Activated CD4-positive, alpha-beta T cell treated with anti-CD3 and anti-CD28 coated beads, Interleukin-2, Interleukin-4, amounts not matched to agents 100 ng/mL and 50 ng/mL, durations not matched to agents 16 hours and 8 hours (primary cell): ENCODE measurements at regions not wholly inside any gene's neighbourhood (a gene's known extent, or its start where the extent isn't known, plus 50 kb on each side); places are given as distances from the start of the nearest gene placed in this dataset.

Source experiments
- DNase-seq: peaks from one replicate; pipeline ENCODE4 v3.0.0-alpha.2; 2020; ENCODE audit warnings: low spot score

- no peak for DNase-seq
Measured at GRCh38 chr22:47282851-47283250, 520.4 kb downstream of the TBC1D22A start.

- no peak for DNase-seq
Measured at GRCh38 chr22:47282366-47282765, 519.9 kb downstream of the TBC1D22A start.

DNA sequence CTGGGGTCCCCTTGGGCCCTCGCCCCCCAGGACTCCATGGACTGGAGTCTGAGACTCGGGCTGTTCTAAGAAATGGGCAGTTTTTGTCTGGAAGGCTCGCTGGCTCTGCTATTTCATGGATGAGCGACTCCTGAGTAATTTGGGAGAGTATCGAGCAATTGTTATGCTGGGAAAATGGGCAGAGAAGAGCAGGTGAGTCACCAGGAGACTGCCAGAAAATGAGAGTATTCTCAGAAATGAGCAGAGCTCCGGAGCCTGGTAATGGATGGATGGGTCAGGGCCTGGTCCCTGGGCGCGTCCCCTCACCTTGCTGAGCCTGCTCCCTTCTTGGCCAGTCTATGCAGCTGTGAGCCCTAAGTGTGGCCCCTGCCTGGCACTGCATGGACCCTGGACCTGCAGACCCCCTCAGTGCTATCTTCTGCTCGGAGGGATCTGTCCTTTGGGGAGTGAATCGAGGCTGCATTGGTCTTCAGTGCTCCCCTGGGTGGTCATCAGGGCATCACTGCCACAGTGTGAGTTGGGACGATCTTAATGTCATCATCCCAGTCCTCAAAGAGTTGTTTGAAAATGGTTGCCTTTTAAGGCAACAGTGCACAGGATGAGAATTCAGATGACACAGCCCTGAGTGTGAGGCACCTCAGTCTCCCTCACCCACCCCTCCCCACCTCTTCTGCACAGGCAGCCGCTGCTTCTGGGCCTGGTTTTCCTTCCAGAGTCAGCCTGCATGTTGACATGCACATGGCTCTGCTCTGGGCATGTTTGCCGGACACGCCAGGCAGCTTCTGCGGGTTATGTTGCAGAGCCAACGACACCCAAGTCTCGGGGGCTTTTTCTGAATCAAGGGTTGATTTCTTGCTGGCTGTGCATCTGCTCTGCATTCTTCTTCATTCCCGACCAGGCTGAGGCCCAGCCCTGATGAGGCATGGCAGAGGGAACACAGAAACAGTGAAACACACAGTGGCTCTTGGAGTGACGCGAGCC, 519.0 kb downstream of the TBC1D22A start:
- DNase-seq, result no peak

DNA sequence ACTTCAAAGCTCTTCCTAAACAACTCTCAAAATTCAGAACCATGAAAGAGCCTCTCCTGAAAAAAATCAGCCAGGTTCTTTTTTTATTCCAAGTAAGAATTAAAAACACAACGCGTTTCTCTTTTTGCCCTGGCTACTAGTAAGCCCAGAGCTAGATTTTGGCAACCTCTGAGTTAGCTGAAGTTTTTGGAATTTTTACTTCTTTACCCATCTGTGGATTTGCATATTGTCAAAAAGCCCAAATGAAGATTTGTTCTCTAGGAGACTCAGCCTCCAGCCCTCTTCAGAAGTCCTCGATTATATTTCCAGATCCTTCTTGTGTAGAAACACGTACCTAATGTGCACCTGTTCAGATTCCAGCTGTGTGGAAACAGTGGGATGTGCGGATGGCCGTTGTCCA, 517.9 kb downstream of the TBC1D22A start:
- no peak for DNase-seq

DNA sequence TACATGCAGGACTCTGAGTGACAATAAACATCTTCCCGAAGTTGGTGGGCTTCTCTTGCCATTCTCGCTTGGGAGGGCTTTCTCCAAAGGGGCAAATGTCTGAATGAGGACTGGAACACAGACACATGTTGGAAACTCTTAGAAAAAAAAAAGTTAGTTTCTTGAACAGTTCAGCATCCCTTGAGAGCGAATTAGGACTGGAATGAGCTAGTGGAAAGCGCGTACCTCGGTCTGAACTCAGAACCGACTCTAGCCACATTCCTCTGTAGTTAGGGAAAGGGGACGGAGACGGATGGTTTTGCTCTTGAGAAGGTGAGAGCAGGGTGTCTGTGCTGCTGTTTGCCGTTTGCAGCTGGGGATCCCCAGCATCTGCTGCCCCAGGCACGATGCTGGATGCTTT, 517.3 kb downstream of the TBC1D22A start:
- DNase-seq, result no peak

DNA sequence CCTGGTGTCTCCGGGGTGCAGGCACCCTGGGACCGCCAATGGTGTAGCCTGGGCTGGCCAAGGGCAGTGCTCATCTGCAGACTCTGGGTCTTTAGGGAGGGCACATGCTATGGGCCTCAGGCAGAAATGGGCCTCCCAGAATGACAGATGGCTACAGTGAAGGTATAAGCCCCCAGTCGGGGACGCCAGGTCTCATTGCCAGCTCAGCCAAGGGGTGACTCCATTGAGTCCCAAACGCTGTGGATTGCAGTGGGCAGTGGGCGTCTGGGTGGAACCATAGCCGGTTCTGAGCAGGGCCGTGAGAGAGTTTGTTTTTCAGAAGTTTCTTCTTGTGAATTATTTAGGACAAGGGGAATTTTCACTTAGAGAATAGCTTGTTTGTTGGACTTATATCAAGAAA, 516.9 kb downstream of the TBC1D22A start:
- DNase-seq, result no peak

DNA sequence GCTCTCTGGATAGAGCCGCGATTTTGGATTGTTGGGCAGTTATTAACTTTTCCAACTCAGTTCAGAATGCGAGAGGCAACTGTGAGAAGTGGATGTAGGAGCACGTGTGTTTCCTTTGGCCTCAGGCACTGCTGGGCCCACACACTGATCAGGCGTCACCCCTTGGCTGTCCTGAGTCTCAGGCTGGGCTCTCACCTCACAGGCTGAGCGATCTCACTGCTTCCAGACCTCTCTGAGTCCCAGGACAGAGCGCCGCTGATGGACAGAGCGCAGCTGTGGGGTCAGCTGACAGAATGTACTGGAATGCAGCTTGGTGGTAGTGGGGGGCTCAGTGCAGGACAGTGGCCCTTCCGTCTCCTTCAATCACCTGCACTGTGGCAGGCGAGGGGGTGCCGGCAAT, 516.2 kb downstream of the TBC1D22A start:
- DNase-seq, result no peak

DNA sequence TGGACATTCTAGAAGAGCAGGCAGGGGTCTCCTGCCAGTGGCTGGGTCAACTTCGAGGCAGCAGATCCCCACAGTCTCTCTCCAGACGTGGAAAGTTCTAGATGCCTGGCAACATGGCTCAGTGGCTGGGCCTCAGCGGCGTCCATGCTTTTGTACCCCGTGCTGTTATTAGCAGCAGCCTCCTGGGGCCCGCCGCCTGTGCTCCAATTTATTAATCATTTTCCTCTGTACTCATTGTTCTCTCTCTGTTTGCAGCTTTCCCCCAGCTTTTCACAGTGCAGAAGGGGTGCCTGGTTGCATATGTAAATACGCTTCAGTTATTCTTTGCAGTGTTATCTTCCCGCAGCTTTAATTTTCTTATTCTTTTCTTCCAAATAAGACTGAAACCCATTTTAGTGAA, 515.1 kb downstream of the TBC1D22A start:
- no peak for DNase-seq

DNA sequence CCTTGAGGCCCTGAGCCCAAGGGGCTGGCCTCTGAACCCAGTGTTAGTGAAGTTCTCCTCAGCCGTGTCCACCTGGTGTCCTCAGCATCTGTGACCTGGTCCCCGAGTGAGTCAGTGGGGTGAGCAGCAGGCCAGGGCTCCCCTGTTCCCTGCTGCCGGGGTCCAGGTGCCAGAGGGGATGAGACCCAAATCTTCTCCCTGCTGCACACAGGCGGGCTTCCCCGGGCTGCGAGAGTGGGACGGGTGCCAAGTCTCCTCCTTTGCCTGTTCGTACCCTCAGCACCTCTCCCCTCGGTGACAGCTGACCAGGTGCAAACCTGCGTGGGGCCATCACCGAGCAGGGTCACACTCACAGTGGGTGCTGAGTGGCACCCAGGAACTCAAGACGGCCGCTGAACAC, 514.5 kb downstream of the TBC1D22A start:
- DNase-seq, result no peak

GRCh38 chr22:47276450-47276820, 514.0 kb downstream of the TBC1D22A start:
- no peak for DNase-seq

GRCh38 chr22:47275605-47276449, 513.4 kb downstream of the TBC1D22A start:
- no peak for DNase-seq

DNA sequence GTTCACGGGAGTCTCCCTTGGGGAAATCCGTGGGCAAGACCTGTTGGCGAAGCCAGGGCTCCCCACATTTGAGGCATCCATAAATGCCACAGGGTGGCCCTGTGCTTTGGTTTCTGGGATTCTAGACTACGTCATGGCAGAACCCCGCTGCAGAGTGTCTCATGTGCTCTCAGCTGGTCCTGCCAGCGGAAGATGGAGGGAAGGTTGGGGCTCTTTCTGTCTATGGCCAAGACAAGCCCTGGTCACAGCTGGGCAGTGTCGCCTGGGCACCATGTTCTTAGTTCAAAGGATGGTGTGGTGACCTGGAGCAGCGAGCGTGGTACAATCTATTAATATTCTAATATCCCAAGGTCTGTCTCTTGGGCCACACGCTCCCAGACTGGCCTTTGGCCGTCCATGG, 511.7 kb downstream of the TBC1D22A start:
- no peak for DNase-seq

GRCh38 chr22:47270463-47271135, 508.1 kb downstream of the TBC1D22A start:
- DNase-seq, result no peak

- DNase-seq, result no peak
Measured at GRCh38 chr22:47269516-47270088, 507.2 kb downstream of the TBC1D22A start.

GRCh38 chr22:47267513-47268282, 505.2 kb downstream of the TBC1D22A start:
- DNase-seq, result no peak

DNA sequence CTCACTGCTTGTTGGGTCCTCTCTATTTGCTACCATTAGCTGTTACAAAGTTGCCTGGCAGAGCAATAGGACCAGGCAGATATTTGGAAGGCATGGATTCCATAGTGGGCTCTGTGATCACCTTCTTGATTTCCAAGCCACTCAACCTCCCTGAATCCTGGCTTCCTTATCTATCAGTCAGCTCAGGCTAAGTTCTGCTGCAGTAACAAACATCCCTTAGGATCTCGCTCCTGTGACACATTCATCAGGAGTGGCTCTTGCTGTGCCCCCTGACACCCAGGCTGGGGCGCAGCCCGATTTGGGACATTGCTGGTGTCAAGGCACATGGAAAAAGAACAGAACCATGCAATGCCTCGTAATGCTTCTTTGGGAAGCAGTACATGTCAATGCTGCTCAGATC, 503.9 kb downstream of the TBC1D22A start:
- no peak for DNase-seq

DNA sequence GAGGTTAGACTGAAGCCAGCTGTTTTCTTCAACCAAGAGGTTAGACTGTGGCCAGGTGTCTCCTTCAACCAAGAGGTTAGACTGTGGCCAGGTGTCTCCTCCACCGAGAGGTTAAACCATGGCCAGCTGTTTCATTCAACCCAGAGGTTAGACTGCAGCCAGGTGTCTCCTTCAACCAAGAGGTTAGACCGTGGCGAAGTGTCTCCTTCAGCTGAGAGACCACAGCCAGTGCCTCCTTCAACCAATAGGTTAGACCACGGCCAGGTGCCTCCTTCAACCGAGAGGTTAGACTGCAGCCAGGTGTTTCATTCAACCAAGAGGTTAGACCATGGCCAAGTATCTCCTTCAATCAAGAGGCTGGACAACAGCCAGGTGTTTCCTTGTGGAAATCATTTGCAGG, 498.1 kb downstream of the TBC1D22A start:
- no peak for DNase-seq

DNA sequence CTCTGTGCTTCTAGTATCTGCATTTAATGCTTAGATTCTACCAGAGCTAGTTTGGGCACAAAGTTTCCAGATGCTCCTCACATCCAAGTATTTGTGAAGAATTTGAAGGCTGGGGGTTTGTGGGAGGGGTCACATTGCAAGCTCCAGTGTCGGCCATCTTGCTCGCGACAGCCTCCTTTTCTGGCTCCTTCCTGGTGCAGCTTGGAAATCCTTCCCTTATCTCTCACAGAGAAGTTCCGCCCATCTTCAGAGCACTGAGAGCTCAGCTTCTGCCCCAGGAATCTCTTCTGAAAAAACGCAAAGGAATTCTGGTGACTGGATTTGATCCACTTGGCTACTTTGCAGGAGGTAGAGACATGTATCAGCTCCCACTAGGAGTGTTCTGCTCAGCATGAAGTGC, 497.5 kb downstream of the TBC1D22A start:
- DNase-seq, result no peak

- no peak for DNase-seq
Measured at GRCh38 chr22:47259049-47259448, 496.6 kb downstream of the TBC1D22A start.

DNA sequence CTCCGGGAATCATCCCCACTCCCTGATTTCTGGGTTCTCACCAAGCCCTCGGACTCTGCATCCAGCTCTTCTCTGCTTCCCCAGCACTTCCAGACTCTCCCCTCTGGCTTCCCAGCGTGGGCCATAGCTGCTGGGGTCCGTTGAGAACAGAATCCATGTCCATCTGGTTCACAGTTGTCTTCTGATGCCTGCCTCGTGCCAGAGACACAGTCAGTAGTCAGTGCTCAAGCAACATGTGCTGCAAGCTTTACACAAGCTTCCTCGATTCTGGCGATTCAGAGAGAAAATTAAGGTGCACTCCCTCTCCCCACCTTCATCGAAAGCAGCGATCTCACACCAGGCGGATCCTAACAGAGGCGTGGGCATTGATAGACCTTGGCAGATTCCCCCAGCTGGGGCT, 495.5 kb downstream of the TBC1D22A start:
- DNase-seq, result no peak

DNA sequence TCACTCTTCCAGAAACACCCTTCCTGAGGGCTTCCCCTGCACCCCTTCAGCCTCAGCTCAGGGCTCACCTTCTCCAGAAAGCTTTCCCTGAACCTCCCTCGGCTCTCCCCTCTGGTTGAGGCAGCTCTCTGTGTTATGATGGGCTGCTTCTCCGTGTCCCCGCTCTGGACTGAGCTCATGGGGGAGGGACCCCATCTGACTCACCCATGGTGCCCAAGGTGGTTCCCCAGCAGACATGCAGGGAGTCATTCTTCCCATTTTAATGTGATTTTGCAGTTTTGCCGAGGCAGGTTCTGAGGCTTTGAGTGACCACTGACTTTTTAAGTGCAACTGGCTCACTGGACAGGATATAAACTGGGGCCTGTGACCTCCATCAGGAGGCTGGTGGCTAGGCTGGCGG, 495.1 kb downstream of the TBC1D22A start:
- no peak for DNase-seq
